ENCODE measurements at regions not wholly inside any gene's neighbourhood (a gene's known extent, or its start where the extent isn't known, plus 50 kb on each side); places are given as distances from the start of the nearest gene placed in this dataset.

DNA sequence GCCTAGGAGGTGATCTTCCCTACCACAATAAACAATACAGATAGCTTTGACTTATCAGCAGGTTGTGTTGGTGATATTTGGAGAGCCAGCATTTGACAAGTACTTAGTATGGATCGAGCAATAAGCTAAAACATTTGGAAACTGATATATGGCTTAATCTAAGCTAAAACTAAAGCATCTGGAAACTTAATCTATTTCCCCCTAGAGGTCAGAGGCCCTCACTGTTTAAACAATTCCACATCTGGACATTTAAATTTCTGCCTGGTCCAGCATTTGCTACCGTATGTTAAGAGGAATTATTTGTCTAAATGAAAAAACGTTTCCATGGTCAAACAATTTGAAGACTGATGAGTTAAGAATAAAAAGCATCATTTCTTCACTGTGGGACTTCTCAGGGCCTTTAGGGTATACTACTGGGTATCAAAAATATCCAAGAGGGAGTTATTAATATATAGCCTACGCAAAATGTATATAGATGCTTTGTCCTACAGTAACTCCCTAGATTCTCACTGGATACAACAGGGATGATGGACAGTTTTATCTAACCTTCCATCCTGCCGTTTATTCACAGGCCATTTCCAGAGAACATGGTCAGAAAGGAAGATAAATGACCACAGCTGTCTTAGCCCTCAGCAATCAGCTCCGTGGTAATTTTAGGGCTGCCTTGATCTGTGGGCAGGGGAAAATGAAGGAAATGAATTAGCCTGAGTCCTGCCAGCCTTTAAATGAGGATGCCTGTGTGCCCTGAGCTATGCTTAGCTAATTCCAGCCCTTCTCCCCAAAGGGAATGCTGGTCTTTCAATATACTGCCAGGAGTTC is 135.4 kb upstream of the NUDT4 start:
- TF ChIP-seq, protein P1, sequence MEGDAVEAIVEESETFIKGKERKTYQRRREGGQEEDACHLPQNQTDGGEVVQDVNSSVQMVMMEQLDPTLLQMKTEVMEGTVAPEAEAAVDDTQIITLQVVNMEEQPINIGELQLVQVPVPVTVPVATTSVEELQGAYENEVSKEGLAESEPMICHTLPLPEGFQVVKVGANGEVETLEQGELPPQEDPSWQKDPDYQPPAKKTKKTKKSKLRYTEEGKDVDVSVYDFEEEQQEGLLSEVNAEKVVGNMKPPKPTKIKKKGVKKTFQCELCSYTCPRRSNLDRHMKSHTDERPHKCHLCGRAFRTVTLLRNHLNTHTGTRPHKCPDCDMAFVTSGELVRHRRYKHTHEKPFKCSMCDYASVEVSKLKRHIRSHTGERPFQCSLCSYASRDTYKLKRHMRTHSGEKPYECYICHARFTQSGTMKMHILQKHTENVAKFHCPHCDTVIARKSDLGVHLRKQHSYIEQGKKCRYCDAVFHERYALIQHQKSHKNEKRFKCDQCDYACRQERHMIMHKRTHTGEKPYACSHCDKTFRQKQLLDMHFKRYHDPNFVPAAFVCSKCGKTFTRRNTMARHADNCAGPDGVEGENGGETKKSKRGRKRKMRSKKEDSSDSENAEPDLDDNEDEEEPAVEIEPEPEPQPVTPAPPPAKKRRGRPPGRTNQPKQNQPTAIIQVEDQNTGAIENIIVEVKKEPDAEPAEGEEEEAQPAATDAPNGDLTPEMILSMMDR (IDR thresholded peaks at IDR 0.05; ENCODE audit: control extremely low read depth, extremely low read depth, low read depth, missing control alignments): no peak
- CTCF ChIA-PET: interaction anchor here (0.7 to 1.9 kb wide), 8 partner anchors 10 to 336 kb away, joined by 3 to 5 read pairs (median 3); no protein-coding TSS in a partner anchor
- POLR2A ChIA-PET: no interaction called here
- DNase-seq (ENCODE audit: extremely low spot score): no peak

- ChIA-PET POLR2A (no interaction called here), CTCF (interaction anchor here (1.3 to 1.9 kb wide), 7 partner anchors 13 to 141 kb away, joined by 3 to 11 read pairs (median 4); no protein-coding TSS in a partner anchor)
- TF ChIP-seq, protein P1 (IDR thresholded peaks at IDR 0.05; ENCODE audit: control extremely low read depth, extremely low read depth, low read depth, missing control alignments): no peak
- no peak for DNase-seq (ENCODE audit: extremely low spot score)
These were observed 134.4 kb upstream of the NUDT4 start for GRCh38 chr12:93243382-93243688.

DNA sequence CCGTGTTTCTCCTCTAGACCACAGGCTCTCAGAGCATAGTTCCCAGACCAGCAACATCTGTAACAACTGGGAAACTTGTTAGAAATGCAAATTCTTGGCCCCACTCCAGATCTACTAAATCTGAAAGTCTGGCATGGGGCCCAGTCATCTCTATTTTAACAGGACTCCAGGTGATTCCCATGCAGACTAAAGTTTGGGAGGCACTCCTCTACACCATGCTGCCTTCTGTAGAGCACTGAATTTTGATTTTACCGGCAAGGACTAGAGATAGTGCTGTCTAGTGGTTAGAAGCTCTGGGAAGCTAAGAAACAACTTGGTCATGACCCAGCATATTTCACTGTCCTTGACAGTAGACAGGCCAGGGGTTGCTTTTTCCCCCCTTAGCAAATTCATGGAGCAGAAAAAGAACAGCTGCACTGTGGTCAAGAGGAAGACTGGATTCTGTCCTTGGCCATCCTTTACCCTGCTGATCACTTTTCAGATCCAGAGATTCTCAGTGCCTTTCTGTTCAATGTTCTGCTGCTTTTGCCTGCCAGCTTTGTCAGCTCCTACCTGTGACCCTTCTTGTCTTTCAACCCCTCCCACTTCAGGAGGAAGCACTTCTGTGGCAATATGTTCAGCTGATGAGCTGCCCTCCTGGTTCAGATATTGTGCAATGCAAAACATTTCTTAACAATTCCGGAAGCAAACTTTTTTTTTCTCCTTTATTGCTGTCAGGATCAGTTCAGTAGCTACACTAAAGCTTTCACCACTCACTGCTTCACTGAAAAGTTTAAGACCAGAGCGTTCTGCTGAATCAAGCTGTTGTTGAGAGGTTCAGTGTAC is 133.8 kb upstream of the NUDT4 start:
- DNase-seq (ENCODE audit: extremely low spot score): peak; percentile 23
- ChIA-PET POLR2A (interaction anchor here (0.6 kb wide), 1 partner anchor 142 kb away, joined by 5 read pairs; no protein-coding TSS in a partner anchor), CTCF (interaction anchor here (0.8 to 1.9 kb wide), 16 partner anchors 8 to 257 kb away, joined by 3 to 11 read pairs (median 4); no protein-coding TSS in a partner anchor)
- TF ChIP-seq, protein P1 (IDR thresholded peaks at IDR 0.05; ENCODE audit: control extremely low read depth, extremely low read depth, low read depth, missing control alignments): no peak

- ChIA-PET POLR2A (interaction anchor here (0.6 kb wide), 1 partner anchor 141 kb away, joined by 5 read pairs; no protein-coding TSS in a partner anchor), CTCF (interaction anchor here (0.8 to 1.9 kb wide), 14 partner anchors 9 to 257 kb away, joined by 3 to 11 read pairs (median 4); no protein-coding TSS in a partner anchor)
- TF ChIP-seq, protein P1 (IDR thresholded peaks at IDR 0.05; ENCODE audit: control extremely low read depth, extremely low read depth, low read depth, missing control alignments): no peak
These were observed 133.1 kb upstream of the NUDT4 start for GRCh38 chr12:93244514-93245077.

GRCh38 chr12:93245543-93245942 is 132.2 kb upstream of the NUDT4 start:
- TF ChIP-seq, protein P1 (IDR thresholded peaks at IDR 0.05; ENCODE audit: control extremely low read depth, extremely low read depth, low read depth, missing control alignments): no peak
- ChIA-PET CTCF (no interaction called here), POLR2A (no interaction called here)
- peak; percentile 62 for DNase-seq (ENCODE audit: extremely low spot score)

More at GRCh38 chr12:93244514-93245077, 133.1 kb upstream of the NUDT4 start:
- peak; percentile 40 for DNase-seq (ENCODE audit: extremely low spot score)

Data from GM10248 (cell line).